ENCODE measurements at regions not wholly inside any gene's neighbourhood (a gene's known extent, or its start where the extent isn't known, plus 50 kb on each side); places are given as distances from the start of the nearest gene placed in this dataset.

DNA sequence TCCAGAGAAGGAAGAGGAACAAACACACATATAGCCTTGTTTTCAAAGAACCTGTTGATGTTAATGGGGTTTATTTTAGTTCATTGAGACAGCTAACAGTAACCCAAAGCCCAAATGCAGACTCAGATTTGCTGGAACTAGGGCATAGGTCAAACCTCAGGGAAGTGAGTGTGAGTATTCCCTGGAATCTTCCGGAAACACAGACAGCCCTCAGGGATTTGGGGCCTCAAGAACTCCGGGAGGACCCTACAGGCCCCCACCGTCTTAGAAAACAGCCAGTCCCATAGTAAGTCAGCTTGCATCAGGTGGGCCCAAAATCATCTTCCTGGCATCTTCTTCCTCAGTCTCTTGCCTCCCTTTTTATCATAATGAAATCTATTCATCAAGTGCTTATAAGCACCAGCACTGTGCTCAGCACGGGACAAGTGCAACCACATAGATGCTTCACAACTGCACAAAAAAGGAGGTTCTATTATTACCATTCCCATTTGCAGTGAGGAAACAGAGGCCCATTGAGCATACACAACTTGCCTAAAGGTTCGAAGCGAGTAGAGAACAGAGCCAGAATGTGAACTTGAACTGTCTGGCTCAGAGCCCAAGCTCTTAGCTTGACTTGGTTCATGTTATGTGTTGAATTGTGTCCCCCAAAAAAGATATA lies 50.2 kb upstream of the BCL11A start:
- no peak for DNase-seq

DNA sequence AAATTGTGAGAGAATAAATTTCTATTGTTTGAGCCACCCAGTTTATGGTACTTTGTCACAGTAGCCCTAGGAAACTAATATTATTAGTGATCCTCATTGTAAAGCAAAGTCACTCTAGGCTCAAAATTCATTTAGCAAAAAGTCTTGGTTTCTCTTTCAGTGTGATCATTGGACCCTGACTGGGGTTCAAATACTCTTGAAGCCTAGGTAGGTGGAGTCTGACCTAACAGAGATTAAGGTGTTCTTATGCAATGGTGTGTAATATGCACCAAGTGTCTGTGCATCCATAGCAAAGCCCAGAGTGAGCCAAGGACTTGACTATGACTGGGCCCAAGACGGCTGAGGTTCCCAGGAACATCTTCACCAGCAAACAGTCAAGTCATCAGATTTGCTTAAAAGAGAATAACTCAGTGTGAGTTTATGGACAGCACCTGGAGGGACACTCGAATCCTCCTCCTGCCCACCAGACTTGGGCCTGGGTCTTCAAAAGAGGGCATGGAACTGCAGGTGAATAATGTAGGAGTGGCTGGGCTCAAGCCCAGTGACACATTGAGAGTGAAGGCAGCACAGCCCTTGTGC lies 51.1 kb upstream of the BCL11A start:
- no peak for DNase-seq

DNA sequence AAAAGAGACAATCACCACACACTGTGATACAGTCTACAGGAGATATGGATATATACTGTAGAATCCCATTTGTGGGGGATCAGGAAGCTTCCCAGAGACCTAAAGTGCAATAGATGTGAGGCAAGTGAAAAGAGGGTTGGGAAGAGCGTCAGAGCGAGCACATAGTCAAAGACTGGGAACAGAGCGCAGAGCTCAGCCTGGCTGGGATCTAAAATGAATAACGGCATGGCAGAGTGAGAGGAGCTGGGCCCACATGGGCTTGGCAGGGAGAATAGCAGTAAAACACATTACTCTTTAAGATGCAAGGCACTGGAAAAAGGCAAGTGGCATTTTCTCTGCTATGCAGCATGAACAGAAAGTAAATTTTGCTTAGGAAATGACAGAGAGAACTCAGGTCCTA lies 52.4 kb upstream of the BCL11A start:
- no peak for DNase-seq

DNA sequence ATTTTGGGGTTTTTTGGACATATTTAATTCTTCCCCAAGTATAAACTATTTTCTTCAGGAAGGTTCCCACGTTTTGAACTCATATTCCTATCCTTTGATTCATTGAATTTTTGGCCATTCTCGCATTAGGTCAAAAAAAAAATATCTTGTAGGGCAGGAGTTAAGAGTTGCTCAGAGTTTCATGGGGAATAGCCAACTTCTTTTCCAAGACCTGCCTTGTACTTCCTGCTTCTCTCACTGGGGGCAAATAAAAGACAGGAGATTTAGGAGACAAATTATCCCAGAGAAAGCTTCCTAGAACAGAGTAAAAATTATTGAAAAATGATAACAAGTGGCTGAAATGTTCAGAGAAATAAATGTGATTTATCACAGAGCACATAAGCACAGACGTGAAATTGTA lies 55.2 kb upstream of the BCL11A start:
- DNase-seq, result no peak

DNA sequence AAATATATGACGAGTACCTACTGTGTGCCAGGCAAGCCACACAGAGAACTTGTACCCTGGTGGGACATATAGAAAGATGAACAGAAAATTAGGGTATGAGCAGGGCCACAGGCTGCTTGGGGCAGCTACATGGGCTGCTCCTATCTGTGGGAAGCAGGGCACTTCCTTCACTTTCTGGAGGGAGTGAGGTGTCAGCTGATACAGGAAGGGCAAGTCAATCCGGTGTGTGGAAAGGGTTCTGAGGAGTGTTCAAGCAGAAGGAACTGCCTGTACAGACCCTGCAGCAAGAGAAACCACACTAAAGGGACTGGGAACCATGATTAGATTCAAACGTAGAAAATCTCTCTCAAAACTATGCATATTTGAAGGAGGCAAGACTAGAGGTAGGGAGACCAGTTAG lies 58.6 kb upstream of the BCL11A start:
- DNase-seq, result no peak

DNA sequence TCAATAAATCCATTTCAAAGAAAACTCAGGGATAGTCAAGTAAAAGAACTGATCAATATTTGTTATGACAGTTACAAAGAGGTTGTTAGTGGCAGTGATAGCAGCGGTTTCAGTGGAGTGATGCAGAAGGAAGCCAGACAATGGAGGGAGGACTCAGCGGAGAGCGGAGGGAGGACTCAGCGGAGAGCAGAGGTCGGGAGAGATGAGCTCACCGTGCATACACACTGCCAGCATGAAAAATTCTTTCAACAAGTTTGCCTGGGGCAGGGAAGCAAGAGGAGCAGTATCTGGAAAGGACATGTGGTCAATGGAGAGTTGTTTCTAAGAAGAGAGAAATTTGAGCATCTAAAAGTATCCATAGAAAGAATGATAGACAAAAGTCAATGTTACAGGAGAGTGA lies 60.9 kb upstream of the BCL11A start:
- DNase-seq, result no peak

DNA sequence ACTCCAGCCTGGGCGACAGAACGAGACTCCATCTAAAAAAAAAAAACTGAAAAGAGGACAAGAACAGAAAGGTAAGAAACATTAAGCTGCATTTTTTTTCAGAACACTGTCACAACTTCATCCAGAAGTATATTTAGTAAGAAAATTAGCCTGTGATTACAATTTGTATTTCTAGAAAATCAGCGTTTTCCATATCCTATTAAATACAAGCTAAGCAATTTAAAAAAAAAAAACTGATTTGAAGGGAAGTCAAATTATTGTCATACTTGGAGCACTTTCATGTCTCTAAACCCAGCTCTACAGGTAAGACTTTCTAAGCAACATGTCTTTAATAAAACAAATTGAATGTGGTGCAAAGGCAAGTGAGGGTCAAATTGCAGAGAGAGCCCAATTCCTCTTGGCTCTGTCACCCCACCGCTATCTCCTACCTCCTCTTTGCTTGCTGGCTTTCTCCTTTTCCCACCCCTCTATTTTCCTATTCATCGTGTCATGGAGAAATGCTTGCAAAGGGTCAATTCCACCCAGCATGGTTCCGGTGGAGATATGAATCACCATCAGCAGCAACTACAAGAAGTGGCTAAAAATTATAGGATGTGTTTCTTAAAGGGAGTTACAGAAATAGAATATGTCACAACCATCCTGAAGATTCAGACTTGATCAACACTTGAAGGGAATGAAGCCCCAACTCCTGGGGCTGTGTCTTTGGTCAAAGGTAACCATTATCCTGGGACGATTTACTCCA lies 68.4 kb upstream of the BCL11A start:
- no peak for DNase-seq

DNA sequence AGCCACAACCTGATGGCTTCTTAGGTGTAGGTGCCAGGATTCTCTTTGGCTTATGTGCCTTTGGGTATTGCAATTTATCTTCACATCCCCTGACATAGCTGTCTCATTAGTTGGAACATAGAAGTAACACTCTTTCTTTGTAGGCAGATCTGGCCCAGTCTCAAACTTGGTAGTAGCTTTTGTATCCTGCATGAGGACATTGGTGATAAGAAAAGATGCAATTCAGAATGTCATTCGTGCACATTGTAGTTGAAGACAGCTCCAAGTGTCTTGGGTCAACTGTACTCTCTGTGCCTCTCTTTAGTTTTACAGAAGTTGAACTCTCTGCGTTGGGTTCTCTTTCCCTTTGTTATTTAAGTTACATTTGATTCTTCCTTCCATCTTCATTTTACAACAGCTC lies 69.6 kb upstream of the BCL11A start:
- DNase-seq, result no peak

DNA sequence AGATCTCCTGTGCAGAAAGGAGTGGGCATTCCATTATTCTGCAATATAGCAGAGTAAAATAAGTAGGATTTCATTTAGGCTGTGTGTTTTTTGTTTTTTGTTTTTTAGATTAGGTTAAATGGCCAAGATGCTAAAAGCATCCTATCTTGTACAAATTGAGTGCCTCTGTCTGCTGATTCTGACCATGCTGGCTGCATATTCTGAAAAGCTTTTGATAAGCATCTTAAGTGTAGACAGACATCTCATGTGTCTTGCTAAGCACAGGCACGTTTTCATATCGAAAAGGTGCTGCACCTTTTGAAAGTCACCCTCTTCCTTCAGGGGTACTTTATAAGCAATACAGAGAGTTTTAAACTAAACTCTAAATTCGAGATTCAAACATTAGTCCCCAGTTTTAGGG lies 74.0 kb upstream of the BCL11A start:
- no peak for DNase-seq

DNA sequence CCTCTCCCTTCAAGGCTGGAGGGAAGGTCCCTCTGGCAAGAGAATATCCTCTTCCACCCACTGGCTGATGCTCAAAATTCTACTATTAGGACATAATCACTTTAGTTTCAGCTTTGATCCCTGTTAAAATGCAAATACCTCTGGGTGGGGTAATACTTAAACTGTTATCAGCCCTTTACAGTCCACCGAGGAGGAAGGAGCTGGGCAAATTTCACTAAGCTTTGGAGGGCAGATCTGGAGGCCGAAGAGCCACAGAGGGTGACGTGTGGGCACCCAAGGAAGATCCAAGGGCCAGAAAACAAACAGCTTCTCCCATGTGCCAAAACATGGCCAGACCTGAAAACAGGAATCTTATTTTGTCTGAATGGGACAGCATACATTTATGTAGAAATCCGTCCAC lies 74.6 kb upstream of the BCL11A start:
- DNase-seq, result no peak

DNA sequence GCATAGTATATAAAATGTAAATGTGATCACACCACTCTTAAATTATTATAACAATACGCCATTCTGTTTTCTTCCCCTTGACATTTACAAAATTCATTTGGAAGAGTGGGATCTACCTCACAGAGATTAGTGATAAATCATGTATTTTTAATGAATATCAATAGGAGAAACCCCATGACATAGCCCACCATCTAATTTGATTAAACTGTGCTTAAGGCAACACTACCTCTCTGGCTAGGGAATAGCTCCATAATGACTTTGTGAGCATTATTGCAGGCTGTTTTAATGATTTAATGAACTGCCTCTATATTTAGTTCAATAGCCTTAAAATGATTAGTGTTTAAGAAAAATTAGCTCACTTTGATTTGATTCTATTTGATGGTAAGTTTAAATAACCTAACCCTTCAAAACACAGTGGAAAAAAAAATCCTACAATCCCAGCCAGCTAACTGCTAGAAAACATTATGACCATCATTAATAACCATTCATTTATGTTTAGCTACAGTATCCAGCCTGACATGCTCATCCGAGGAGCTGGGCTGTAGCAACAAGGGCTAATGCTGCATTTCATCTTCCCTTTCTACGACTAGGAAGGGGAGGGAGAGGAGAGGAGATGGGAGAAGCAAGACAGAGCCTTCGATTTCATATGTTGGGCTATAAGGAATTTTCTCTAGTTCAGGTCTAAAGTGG lies 75.3 kb upstream of the BCL11A start:
- DNase-seq, result no peak

DNA sequence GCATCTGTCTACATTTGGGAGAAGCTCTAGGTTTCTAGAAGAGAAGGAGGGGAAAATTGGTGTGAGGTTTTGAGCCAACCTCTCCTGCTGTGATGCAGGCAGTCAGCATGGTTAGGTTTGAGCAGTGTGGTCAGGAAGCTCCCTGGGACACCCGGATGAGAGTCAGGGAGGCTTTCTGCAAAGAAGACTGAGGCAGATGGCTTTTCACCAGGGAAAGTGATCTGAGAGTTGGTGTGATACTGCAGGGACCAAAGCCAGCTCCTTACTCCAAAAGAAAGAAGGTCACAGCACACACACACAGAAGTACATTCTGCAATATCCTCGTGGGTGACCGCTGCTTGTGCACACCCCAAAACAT lies 75.8 kb upstream of the BCL11A start:
- DNase-seq, result no peak

DNA sequence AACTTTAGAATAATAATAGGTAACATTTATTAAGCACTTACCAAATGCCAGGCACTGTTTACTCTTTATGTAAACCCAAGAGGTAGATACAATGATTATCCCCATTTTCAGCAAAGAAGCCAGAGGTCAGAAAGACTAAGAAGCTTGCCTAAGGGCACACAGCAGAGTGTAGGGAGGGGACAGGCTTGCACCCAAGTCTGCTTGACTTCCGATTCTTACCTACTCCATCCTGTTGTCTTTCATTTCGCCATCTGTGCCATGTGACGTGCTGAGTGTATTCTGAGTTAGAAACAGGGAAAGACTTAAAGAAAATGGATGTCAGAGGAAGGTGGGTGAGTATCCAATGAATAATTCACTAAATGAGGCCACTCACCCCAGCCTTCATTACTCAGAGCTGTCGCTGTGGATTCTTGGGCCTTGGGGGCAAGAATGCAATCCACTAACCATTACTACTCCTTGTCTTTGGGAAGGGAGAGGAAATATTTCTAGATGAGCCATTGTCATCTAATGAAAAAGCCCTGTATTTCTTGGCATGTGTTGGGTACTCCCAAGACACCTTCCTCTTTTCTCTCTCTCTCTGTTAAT lies 76.4 kb upstream of the BCL11A start:
- no peak for DNase-seq

DNA sequence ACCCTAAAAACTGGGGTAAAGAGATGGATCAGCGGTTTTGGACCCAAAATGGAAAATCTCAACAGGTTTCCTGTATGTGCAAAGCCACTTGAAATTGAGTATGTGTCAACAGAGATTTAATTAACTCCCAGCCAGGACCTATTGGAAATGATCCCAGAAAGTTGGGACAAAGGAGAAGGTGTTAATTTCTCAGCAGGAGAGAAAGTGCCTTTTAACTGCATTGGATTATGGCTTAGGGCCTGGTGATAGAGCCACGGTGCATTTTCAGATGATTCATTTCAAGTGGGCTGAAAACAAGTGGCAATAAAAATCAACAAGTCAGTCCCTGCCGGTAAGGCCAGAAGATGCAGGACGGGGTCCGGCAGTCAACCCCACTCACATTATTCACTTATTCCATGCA lies 80.2 kb upstream of the BCL11A start:
- DNase-seq, result peak; percentile 49 to 64

DNA sequence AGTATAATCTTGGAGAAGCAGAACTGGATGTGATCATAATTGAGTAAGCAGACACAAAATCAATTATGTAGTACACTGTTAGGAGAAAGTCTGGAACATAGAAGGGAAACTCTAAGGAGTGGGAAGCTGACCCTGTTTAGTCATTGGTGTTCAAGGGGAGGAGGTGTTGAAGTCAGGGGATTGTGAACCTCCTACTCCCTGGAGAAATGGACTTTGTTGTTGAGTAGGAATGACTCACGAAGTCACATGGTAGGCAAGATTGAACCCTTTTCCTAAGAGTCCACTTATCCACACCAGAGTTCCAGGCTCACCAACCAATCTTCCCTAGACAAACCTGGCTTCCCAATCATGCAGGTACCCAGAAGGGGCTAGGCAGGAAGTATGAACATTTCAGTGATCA lies 81.0 kb upstream of the BCL11A start:
- no peak for DNase-seq

DNA sequence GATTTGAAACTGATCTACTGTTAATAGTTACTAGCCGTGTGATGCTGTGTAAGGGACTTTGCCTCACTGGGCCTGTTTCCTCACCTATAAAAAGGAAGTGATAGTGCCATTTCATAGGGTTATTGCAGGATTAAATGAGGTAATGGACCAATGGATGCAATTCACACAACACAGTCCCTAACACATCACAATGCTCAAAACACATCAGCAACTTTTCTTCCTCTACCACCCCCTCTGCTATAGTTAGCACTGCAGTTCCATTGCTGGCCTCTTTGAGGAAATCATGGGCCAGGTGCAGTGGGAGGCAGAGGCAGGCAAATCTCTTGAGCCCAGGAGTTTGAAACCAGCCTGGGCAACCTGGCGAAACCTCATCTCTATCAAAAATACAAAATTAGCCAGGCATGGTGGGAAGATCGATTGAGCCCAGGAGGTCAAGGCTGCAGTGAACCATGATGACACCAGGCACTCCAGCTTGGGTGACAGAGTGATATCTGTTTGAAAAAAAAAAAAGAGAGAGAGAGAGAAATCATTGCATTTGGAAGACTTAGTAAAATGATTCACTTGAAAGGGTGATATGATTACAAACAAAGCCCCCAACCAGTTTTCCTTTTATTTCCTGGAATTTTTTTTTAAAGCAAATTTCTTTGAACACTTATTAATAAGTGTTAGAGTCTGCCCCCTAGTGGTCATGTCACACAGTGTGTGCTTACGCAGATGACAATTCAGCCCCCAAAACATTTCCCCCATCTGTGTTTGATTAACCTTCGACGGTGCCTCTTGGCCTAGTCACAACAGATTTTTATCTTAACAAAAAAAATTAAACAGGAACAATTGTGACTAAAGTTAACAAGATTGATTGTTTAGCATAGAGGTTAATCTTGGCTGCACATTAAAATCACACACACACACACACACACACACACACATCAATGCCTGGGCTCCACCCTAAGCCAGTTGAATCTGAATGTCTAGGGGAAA lies 88.6 kb upstream of the BCL11A start:
- DNase-seq, result peak in 1 of 2 experiments; percentile 50

DNA sequence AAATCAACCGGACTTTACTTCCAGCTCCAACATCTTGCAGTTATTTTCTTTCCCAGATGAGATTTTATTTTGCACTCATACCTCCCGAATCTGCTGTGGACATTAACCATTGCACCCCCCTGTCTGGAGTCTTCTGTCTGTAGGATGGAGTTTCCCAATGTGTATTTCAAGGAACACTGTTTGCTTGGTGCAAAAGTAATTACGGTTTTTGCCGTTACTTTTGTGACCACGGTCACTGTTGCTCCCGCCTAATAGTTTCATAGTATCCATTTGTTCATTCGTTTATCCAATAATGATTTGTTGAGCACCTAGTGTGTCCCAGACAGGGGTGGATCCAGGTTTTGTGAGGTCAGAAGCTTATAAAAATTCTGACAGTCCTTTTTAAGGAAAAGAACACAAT lies 90.3 kb upstream of the BCL11A start:
- DNase-seq, result no peak

DNA sequence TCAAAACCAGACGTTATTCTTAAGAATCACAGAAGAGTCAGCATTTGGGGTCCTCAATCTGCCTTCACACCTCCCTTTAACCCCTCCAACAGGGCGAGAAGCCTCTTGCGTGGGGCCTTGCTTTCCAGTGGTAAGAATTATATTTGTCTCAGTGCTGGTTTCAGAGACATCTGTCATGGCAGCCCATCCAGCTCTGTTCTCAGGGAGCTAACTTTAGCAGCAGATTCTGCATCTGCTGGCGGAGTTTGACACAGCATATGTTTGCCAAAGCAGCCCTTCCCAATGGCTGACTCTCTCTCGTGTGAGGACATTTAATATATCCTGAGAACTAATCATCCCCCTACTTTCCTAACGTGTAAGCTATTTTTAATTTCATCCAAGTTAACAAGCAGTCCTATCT lies 91.5 kb upstream of the BCL11A start:
- DNase-seq, result peak in 1 of 2 experiments; percentile 48

DNA sequence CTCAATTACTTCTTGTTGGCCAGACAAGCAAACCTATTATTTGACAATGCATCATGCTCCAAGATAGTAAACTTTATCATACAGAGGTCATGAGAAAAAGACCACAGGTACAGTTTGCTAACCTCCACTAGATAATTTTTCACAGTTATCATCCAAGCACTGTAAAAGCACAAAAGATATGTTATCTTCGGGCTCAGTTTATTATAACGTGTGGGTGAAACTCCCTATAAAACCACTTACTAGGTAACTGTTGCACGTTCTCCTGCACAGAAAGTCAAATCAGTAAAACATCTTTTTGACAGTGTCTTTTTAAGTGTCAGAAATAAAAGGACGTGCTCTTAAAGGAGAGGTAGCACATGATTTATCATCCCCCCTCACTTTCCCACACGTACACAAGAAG lies 94.7 kb upstream of the BCL11A start:
- no peak for DNase-seq

DNA sequence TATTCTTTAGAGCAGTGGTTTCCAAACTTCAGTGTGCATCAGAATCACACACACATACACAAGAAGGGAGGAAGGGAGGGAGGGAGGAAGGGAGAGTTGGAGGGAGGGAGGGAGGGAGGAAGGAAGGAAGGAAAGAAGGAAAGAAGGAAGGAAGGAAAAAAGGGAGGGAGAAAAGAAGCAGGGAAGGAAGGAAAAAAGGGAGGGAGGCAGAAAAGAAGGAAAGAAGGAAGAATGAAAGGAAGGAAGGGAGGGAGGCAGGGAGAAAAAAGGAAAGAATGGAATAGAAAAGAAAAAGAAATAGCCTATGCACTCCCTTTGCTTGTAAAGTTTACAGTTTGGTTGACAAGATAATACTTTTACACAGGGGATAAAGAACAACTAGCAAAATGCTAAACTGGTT lies 96.3 kb upstream of the BCL11A start:
- no peak for DNase-seq

DNA sequence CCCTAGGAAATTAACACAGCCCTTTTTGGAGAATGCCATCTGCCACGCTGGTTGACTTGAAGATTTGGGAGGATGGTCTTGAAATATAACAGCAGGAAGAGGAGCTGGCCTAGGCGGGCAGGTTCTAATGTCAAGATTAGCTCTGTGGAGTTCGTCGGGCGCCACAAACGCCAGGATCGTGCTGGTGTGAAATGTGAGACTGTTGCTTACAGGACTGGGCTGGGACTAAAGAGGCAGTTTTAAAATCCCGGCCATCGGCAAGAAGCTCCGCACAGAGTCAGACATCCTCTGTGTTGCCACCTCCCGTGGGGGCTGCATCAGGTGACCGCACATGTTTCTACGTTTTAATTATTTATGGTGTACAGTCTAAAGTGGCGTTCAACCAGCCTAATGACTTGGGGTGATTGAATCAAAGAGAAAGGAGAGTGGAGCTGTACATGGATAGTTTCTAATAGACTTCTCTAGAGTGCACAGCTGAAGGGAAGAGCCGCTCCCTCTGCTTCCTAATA lies 99.4 kb upstream of the BCL11A start:
- peak; percentile 51 to 77 for DNase-seq

DNA sequence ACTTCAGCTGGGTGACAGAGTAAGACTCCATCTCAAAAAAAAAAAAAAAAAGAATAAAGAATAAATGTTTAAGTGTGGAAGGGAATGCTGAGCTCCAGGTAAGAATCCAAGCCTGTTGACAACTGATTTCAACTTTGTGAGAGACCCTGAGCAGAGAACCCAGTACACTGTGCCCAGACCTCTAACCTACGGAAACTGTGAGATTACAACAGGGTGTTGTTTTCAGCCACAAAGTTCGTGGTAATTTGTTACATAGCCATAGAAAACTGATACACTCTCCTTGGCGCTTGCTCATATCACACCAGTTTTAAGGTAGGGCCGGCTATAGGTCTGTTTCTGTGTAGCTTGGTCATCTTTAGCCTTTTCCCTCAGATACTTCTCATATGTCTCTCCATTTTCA lies 98.4 kb upstream of the PAPOLG start:
- no peak for DNase-seq

All from NCI-H524 (cell line).